Esophagus muscularis mucosa (tissue), 4 donors: ENCODE measurements at regions not wholly inside any gene's neighbourhood (a gene's known extent, or its start where the extent isn't known, plus 50 kb on each side); places are given as distances from the start of the nearest gene placed in this dataset.

Experiments
- DNase-seq: peaks from one replicate; pipeline ENCODE4 v3.0.0-alpha.2; 2017; ENCODE audit errors: extremely low spot score
- H3K27ac ChIP-seq, 4 donors: fragments of 200-600 bp; sonication (generic); replicated peaks in 1 of 4; 1 replicate in 3 of 4; 2 replicates in 1 of 4; pipeline ENCODE4 v1.5.1; 2016 to 2019; ENCODE audit warnings: mild to moderate bottlenecking in 1 of 4
- H3K27me3 ChIP-seq, 4 donors: fragments of 200-600 bp; sonication (generic); one replicate each; pipeline versions ENCODE4 v1.5.1 to v1.6.0; 2016 to 2019
- H3K36me3 ChIP-seq, 4 donors: fragments of 200-600 bp; sonication (generic); one replicate each; pipeline ENCODE4 v1.5.1; 2016 to 2019
- H3K4me1 ChIP-seq, 4 donors: fragments of 200-600 bp; sonication (generic); one replicate each; pipeline ENCODE4 v1.5.1; 2016 to 2019
- H3K4me3 ChIP-seq, 4 donors: fragments of 200-600 bp; sonication (generic); 1 replicate in 2 of 4; 2 replicates in 2 of 4; pipeline ENCODE4 v1.5.1; 2016 to 2019; ENCODE audit warnings: mild to moderate bottlenecking in 4 of 4, moderate library complexity in 1 of 4
- H3K9me3 ChIP-seq, 4 donors: fragments of 200-600 bp; sonication (generic); 1 replicate in 3 of 4; 2 replicates in 1 of 4; pipeline ENCODE4 v1.5.1; 2016 to 2019
- CTCF ChIP-seq, 3 experiments: fragments of 200-600 bp in 2 of 3; fragments of 450-650 bp in 1 of 3; sonication (generic) in 2 of 3; IDR thresholded peaks; one replicate each; pipeline ENCODE4 v1.5.1; 2017 to 2019; ENCODE audit warnings: antibody characterized with exemption in 3 of 3, mild to moderate bottlenecking in 2 of 3, moderate library complexity in 1 of 3
- EP300 ChIP-seq: sonication (generic); formaldehyde crosslinking; IDR thresholded peaks from one replicate; pipeline ENCODE4 v1.6.1; 2017; ENCODE audit warnings: antibody characterized with exemption
- POLR2A ChIP-seq: fragments of 450-650 bp; IDR thresholded peaks from one replicate; pipeline ENCODE4 v1.6.1; 2017; ENCODE audit warnings: antibody characterized with exemption, moderate library complexity, mild to moderate bottlenecking, low read depth
- POLR2AphosphoS5 ChIP-seq, 2 donors: sonication (generic); formaldehyde crosslinking; IDR thresholded peaks; one replicate each; pipeline ENCODE4 v1.6.1; 2017; ENCODE audit warnings: antibody characterized with exemption in 2 of 2
- WGBS: methylation state at CpG from one replicate; pipeline ENCODE4 v1.1.5; 2018; 5-methylcytosine and 5-hydroxymethylcytosine counted together
- intact Hi-C: fragments of 100-400 bp; cut with DNase I; formaldehyde crosslinking; loops from one replicate; pipeline ENCODE4 v1.15.1; 2023

DNA sequence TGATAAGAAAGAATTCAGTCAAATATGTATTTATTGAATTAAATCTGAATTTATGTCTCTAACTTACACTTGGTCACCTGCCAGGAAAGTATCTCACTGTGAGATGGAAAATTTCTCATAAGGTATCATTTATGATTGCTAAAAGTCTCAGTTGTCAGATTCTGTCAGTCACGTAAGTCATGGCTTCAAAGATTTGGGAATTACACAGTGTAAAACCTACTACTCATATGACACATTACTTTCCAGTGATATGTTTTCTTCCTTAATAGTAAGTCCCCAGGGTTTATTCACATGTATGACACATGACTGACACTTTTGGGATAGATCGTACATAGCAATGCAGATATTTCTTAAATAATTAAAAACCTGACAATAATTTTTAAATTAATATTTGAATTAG is 792.2 kb downstream of the PLOD2 start:
- Histone ChIP-seq H3K4me3 (no peak overlapping the region), H3K9me3 (no peaks in the 10 kb centered on the region), H3K27me3 (no peaks in the 10 kb centered on the region), H3K4me1 (no peaks in the 10 kb centered on the region), H3K36me3 (no peaks in the 10 kb centered on the region), H3K27ac (no peak overlapping the region)
- WGBS = 87% methylated on average over 2 of the region's 2 CpGs
- TF ChIP-seq CTCF (IDR thresholded peaks at IDR 0.05) (no peak), POLR2A (no peak), POLR2AphosphoS5 (IDR thresholded peaks at IDR 0.05) (no peak), EP300 (no peak)
- DNase-seq = no peak
- intact Hi-C loops = no loop called here

- Histone ChIP-seq H3K9me3 (no peaks in the 10 kb centered on the region), H3K4me3 (no peak overlapping the region), H3K4me1 (no peaks in the 10 kb centered on the region), H3K36me3 (no peaks in the 10 kb centered on the region), H3K27me3 (no peaks in the 10 kb centered on the region), H3K27ac (no peak overlapping the region)
- WGBS = 79% methylated on average over 5 of the region's 5 CpGs
- no peak for DNase-seq
- intact Hi-C loops = no loop called here
- TF ChIP-seq CTCF (IDR thresholded peaks at IDR 0.05) (no peak), EP300 (no peak), POLR2AphosphoS5 (IDR thresholded peaks at IDR 0.05) (no peak), POLR2A (no peak)
Observed at GRCh38 chr3:145370870-145371269, 790.1 kb downstream of the PLOD2 start.

DNA sequence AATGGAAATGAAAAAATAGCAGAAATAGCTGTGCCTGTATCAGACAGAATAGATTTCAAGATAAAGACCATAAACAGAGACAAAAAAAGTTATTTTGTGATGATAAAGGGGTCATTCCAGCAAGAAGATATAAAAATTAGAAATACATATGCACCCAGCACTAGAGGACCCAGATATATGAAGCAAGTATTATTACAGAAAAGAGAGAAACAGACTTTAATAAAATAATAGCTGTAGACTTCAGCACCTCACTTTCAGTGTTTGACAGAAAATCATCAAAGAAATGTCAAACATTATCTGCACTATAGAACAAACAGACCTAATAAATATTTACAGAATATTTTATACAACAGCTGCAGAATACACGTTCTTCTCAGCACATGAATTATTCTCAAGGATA is 783.7 kb downstream of the PLOD2 start:
- Histone ChIP-seq H3K27me3 (no peaks in the 10 kb centered on the region), H3K4me3 (no peak overlapping the region), H3K36me3 (no peaks in the 10 kb centered on the region), H3K4me1 (no peaks in the 10 kb centered on the region), H3K27ac (no peak overlapping the region), H3K9me3 (no peaks in the 10 kb centered on the region)
- WGBS = 26% methylated on average over 1 of the region's 1 CpG
- intact Hi-C loops = no loop called here
- no peak for DNase-seq
- TF ChIP-seq CTCF (IDR thresholded peaks at IDR 0.05) (no peak), POLR2AphosphoS5 (IDR thresholded peaks at IDR 0.05) (no peak), POLR2A (no peak), EP300 (no peak)

GRCh38 chr3:145383416-145383815 is 777.6 kb downstream of the PLOD2 start:
- no peak for DNase-seq
- H3K4me1 ChIP-seq = no peaks in the 10 kb centered on the region
- no peak overlapping the region for H3K27ac ChIP-seq
- TF ChIP-seq EP300 = no peak
- no peak for TF ChIP-seq POLR2AphosphoS5 (IDR thresholded peaks at IDR 0.05)
- TF ChIP-seq POLR2A = no peak
- TF ChIP-seq CTCF (IDR thresholded peaks at IDR 0.05) = no peak
- 77% methylated on average over 3 of the region's 3 CpGs for WGBS
- no peaks in the 10 kb centered on the region for H3K9me3 ChIP-seq
- intact Hi-C loops = no loop called here
- no peaks in the 10 kb centered on the region for H3K27me3 ChIP-seq
- no peak overlapping the region for H3K4me3 ChIP-seq
- H3K36me3 ChIP-seq = no peaks in the 10 kb centered on the region

- 41% methylated on average over 2 of the region's 2 CpGs for WGBS
- intact Hi-C loops = no loop called here
- H3K27ac ChIP-seq = no peak overlapping the region
Observed at GRCh38 chr3:145384307-145384706, 776.7 kb downstream of the PLOD2 start.

More at GRCh38 chr3:145384307-145384706, 776.7 kb downstream of the PLOD2 start:
- no peak for TF ChIP-seq POLR2AphosphoS5 (IDR thresholded peaks at IDR 0.05)
- no peak for TF ChIP-seq POLR2A
- Histone ChIP-seq H3K4me3 (no peak overlapping the region), H3K4me1 (no peaks in the 10 kb centered on the region), H3K9me3 (peaks cover 0 to 8% (median 3%) of the 10 kb centered on the region in 4 donors), H3K27me3 (no peaks in the 10 kb centered on the region), H3K36me3 (no peaks in the 10 kb centered on the region)
- DNase-seq = no peak
